AG04450 (cell line): ENCODE measurements at regions not wholly inside any gene's neighbourhood (a gene's known extent, or its start where the extent isn't known, plus 50 kb on each side); places are given as distances from the start of the nearest gene placed in this dataset. TPM values are rescaled to one million over a fixed set of nuclear protein-coding genes. Genes with fewer than 3 reads are reported as not detected.

Experiments used
- CTCF ChIA-PET: fragments of 300-600, 350-600 bp; formaldehyde crosslinking; extraction: SDS; loops from one replicate; lab custom pipeline; 2022; ENCODE audit warnings: antibody characterized with exemption, inconsistent platforms; lab: Charles Lee
- POLR2A ChIA-PET: fragments of 350-600 bp; formaldehyde crosslinking; extraction: SDS; loops from one replicate; lab custom pipeline; 2021; ENCODE audit warnings: antibody characterized with exemption, inconsistent platforms; lab: Yijun Ruan, JAX
- DNase-seq: peaks from one replicate; pipeline ENCODE4 v3.0.0-alpha.2; 2011; ENCODE audit warnings: low read depth, low spot score
- H3K27ac ChIP-seq: one replicate; pipeline ENCODE4 v1.5.1; 2012; ENCODE audit warnings: low read depth, low read length, control low read depth
- H3K27me3 ChIP-seq: one replicate; pipeline ENCODE4 v1.6.0; 2012; ENCODE audit warnings: low read length; ENCODE audit not compliant: control insufficient read depth, insufficient read depth
- H3K4me3 ChIP-seq: 2 replicates; pipeline ENCODE4 v1.5.1; 2011; ENCODE audit warnings: mild to moderate bottlenecking, low read depth, low read length, control low read depth
- H3K9me3 ChIP-seq: 2 replicates; pipeline ENCODE4 v1.5.1; 2012; ENCODE audit warnings: low read length; ENCODE audit not compliant: control insufficient read depth, insufficient read depth
- small RNA-seq: library from RNA; depleted of rRNA; stranded (forward); fragments of <200 nt; gene quantifications from one replicate; pipeline ENCODE3, GENCODE V24; 2012; ENCODE audit warnings: low read depth; ENCODE audit not compliant: insufficient read length
- TF ChIP-seq, protein P1 (sequence below): IDR thresholded peaks from 2 replicates; pipeline ENCODE4 v1.5.1; 2011; ENCODE audit warnings: low read depth, low read length, control low read depth, inconsistent platforms

- Histone ChIP-seq H3K9me3 (no peaks in the 10 kb centered on the region), H3K27me3 (no peaks in the 10 kb centered on the region), H3K27ac (no peak overlapping the region), H3K4me3 (no peak overlapping the region)
- CTCF ChIA-PET: no interaction called here
- POLR2A ChIA-PET: no interaction called here
- DNase-seq: no peak
- TF ChIP-seq, protein P1, sequence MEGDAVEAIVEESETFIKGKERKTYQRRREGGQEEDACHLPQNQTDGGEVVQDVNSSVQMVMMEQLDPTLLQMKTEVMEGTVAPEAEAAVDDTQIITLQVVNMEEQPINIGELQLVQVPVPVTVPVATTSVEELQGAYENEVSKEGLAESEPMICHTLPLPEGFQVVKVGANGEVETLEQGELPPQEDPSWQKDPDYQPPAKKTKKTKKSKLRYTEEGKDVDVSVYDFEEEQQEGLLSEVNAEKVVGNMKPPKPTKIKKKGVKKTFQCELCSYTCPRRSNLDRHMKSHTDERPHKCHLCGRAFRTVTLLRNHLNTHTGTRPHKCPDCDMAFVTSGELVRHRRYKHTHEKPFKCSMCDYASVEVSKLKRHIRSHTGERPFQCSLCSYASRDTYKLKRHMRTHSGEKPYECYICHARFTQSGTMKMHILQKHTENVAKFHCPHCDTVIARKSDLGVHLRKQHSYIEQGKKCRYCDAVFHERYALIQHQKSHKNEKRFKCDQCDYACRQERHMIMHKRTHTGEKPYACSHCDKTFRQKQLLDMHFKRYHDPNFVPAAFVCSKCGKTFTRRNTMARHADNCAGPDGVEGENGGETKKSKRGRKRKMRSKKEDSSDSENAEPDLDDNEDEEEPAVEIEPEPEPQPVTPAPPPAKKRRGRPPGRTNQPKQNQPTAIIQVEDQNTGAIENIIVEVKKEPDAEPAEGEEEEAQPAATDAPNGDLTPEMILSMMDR: no peak
Measured at GRCh38 chr13:73129023-73129422, 70.2 kb downstream of the KLF5 start.

Small RNA genes in the stretch of these regions (small RNA-seq; reads per million reads assigned to genes)
- not detected for gene AL162376.1
- gene RNU4-10P: not detected
- not detected for gene RNY1P8
